ENCODE measurements at regions not wholly inside any gene's neighbourhood (a gene's known extent, or its start where the extent isn't known, plus 50 kb on each side); places are given as distances from the start of the nearest gene placed in this dataset.

DNA sequence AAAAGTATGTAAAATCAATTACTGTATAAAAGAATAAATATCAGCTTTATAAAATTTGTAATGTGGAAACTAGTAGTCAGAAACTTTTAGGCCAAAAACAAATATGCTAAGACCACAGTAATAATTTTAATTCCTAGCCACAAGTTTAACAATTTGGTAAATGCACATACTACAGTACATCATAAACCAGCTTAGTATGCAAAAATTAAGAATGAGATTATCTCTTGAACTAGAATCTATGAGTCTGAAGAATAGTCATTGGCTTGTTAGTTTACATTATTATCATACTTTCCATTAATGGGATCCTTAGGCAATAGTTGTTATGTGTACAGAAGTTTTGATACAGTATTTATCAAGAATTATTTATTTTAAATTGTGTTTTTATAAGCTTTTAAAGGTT is 491.9 kb upstream of the FSIP2 start:
- TF ChIP-seq GABPA (IDR thresholded peaks at IDR 0.05; ENCODE audit: low read depth) (no peak), FOSL2 (IDR thresholded peaks at IDR 0.05; ENCODE audit: borderline replicate concordance, low read depth) (no peak), ELF1 (IDR thresholded peaks at IDR 0.05) (no peak), FOXJ3 (CRISPR knock-in tag; IDR thresholded peaks at IDR 0.05) (no peak), RAD21 (IDR thresholded peaks at IDR 0.05; ENCODE audit: low read length) (no peak), TAF1 (IDR thresholded peaks at IDR 0.05; ENCODE audit: borderline replicate concordance, low read depth, low read length) (no peak), SIN3A (IDR thresholded peaks at IDR 0.05; ENCODE audit: borderline replicate concordance, low read depth, low read length) (no peak), FOXM1 (IDR thresholded peaks at IDR 0.05; ENCODE audit: low read depth) (no peak)
- TF ChIP-seq, protein P1, sequence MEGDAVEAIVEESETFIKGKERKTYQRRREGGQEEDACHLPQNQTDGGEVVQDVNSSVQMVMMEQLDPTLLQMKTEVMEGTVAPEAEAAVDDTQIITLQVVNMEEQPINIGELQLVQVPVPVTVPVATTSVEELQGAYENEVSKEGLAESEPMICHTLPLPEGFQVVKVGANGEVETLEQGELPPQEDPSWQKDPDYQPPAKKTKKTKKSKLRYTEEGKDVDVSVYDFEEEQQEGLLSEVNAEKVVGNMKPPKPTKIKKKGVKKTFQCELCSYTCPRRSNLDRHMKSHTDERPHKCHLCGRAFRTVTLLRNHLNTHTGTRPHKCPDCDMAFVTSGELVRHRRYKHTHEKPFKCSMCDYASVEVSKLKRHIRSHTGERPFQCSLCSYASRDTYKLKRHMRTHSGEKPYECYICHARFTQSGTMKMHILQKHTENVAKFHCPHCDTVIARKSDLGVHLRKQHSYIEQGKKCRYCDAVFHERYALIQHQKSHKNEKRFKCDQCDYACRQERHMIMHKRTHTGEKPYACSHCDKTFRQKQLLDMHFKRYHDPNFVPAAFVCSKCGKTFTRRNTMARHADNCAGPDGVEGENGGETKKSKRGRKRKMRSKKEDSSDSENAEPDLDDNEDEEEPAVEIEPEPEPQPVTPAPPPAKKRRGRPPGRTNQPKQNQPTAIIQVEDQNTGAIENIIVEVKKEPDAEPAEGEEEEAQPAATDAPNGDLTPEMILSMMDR (IDR thresholded peaks at IDR 0.05): no peak
- TF ChIP-seq, protein P2, sequence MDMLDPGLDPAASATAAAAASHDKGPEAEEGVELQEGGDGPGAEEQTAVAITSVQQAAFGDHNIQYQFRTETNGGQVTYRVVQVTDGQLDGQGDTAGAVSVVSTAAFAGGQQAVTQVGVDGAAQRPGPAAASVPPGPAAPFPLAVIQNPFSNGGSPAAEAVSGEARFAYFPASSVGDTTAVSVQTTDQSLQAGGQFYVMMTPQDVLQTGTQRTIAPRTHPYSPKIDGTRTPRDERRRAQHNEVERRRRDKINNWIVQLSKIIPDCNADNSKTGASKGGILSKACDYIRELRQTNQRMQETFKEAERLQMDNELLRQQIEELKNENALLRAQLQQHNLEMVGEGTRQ (IDR thresholded peaks at IDR 0.05; ENCODE audit: borderline replicate concordance, low read depth, low read length): no peak
